ENCODE measurements at regions not wholly inside any gene's neighbourhood (a gene's known extent, or its start where the extent isn't known, plus 50 kb on each side); places are given as distances from the start of the nearest gene placed in this dataset.

- no peaks in the 10 kb centered on the region for H3K27me3 Mint-ChIP-seq
- Histone ChIP-seq H3K4me2 (replicated peaks; ENCODE audit: low read depth, low read length, poor library complexity, severe bottlenecking) (no peak overlapping the region), H3K79me2 (ENCODE audit: control insufficient read depth, insufficient read depth, low read length) (no peaks in the 10 kb centered on the region), H3K4me3 (ENCODE audit: control extremely low read depth in 1 of 5, extremely low read depth in 1 of 5, insufficient read depth in 1 of 5, low read depth in 2 of 5, low read length in 4 of 5) (no peak overlapping the region), H3K27me3 (replicated peaks in 1 of 4; ENCODE audit: control extremely low read depth in 1 of 4, control insufficient read depth in 3 of 4, insufficient read depth in 4 of 4, low read length in 3 of 4) (no peaks in the 10 kb centered on the region), H3K27ac (ENCODE audit: low read length in 2 of 2) (no peak overlapping the region), H3K4me1 (ENCODE audit: control insufficient read depth in 2 of 2, insufficient read depth in 2 of 2, low read length in 2 of 2) (no peaks in the 10 kb centered on the region), H3K9ac (ENCODE audit: low read length) (no peak overlapping the region), H4K20me1 (ENCODE audit: control insufficient read depth, insufficient read depth, low read length, poor library complexity, severe bottlenecking) (no peaks in the 10 kb centered on the region), H3K9me3 (ENCODE audit: control extremely low read depth in 1 of 3, control insufficient read depth in 2 of 3, insufficient read depth in 1 of 3, low read length in 2 of 3) (peaks cover 0 to 9% (median 2%) of the 10 kb centered on the region in 3 donors), H3K36me3 (replicated peaks in 1 of 2; ENCODE audit: control extremely low read depth in 1 of 2, control insufficient read depth in 1 of 2, extremely low read depth in 1 of 2, insufficient read depth in 2 of 2, low read length in 1 of 2) (no peaks in the 10 kb centered on the region), H2AFZ (ENCODE audit: insufficient read depth, low read depth, low read length, poor library complexity, severe bottlenecking) (no peak overlapping the region)
- H3K4me3 Mint-ChIP-seq, result no peak overlapping the region
- H3K9me3 Mint-ChIP-seq (ENCODE audit: insufficient read depth), result peaks cover 5% of the 10 kb centered on the region
- intact Hi-C loops (cut with micrococcal nuclease), result no loop called here
- TF ChIP-seq CTCF (IDR thresholded peaks at IDR 0.05) (no peak), EZH2 (IDR thresholded peaks at IDR 0.05; ENCODE audit: borderline replicate concordance, insufficient read depth, low read depth, low read length, poor library complexity, severe bottlenecking) (no peak)
- DNase-seq (no peak), ATAC-seq (ENCODE audit: low read depth) (no peak)
- no peak overlapping the region for H3K27ac Mint-ChIP-seq
- CTCF ChIA-PET, result no interaction called here
- POLR2A ChIA-PET, result no interaction called here
- no peaks in the 10 kb centered on the region for H3K4me1 Mint-ChIP-seq
These were observed 268.9 kb upstream of the OSR1 start for GRCh38 chr2:19627359-19627758.

- H3K4me1 Mint-ChIP-seq, result no peaks in the 10 kb centered on the region
- H3K27ac Mint-ChIP-seq, result no peak overlapping the region
- no peaks in the 10 kb centered on the region for H3K36me3 ChIP-seq (replicated peaks in 1 of 2; ENCODE audit: control extremely low read depth in 1 of 2, control insufficient read depth in 1 of 2, extremely low read depth in 1 of 2, insufficient read depth in 2 of 2, low read length in 1 of 2)
- peaks cover 0 to 9% (median 2%) of the 10 kb centered on the region in 3 donors for H3K9me3 ChIP-seq (ENCODE audit: control extremely low read depth in 1 of 3, control insufficient read depth in 2 of 3, insufficient read depth in 1 of 3, low read length in 2 of 3)
- no peaks in the 10 kb centered on the region for H4K20me1 ChIP-seq (ENCODE audit: control insufficient read depth, insufficient read depth, low read length, poor library complexity, severe bottlenecking)
- H3K4me1 ChIP-seq (ENCODE audit: control insufficient read depth in 2 of 2, insufficient read depth in 2 of 2, low read length in 2 of 2), result no peaks in the 10 kb centered on the region
- no peaks in the 10 kb centered on the region for H3K79me2 ChIP-seq (ENCODE audit: control insufficient read depth, insufficient read depth, low read length)
- no peak overlapping the region for H3K4me3 Mint-ChIP-seq
- no peak overlapping the region for H3K9ac ChIP-seq (ENCODE audit: low read length)
- TF ChIP-seq CTCF (IDR thresholded peaks at IDR 0.05), result no peak
- no peak for TF ChIP-seq EZH2 (IDR thresholded peaks at IDR 0.05; ENCODE audit: borderline replicate concordance, insufficient read depth, low read depth, low read length, poor library complexity, severe bottlenecking)
- H3K27me3 Mint-ChIP-seq, result no peaks in the 10 kb centered on the region
- no peak overlapping the region for H3K4me3 ChIP-seq (ENCODE audit: control extremely low read depth in 1 of 5, extremely low read depth in 1 of 5, insufficient read depth in 1 of 5, low read depth in 2 of 5, low read length in 4 of 5)
- H3K4me2 ChIP-seq (replicated peaks; ENCODE audit: low read depth, low read length, poor library complexity, severe bottlenecking), result no peak overlapping the region
- H3K27me3 ChIP-seq (replicated peaks in 1 of 4; ENCODE audit: control extremely low read depth in 1 of 4, control insufficient read depth in 3 of 4, insufficient read depth in 4 of 4, low read length in 3 of 4), result no peaks in the 10 kb centered on the region
- ATAC-seq (ENCODE audit: low read depth) (no peak), DNase-seq (no peak)
- intact Hi-C loops (cut with micrococcal nuclease), result no loop called here
- H3K27ac ChIP-seq (ENCODE audit: low read length in 2 of 2), result no peak overlapping the region
- POLR2A ChIA-PET, result no interaction called here
- H3K9me3 Mint-ChIP-seq (ENCODE audit: insufficient read depth), result peaks cover 8% of the 10 kb centered on the region
- CTCF ChIA-PET, result no interaction called here
- H2AFZ ChIP-seq (ENCODE audit: insufficient read depth, low read depth, low read length, poor library complexity, severe bottlenecking), result no peak overlapping the region
- WGBS (ENCODE audit: insufficient coverage), result no CpG with 5 or more reads among the region's 1 CpG
These were observed 265.1 kb upstream of the OSR1 start for GRCh38 chr2:19623488-19623887.

Measured in B cell (primary cell).